Stimulated activated CD4-positive, alpha-beta T cell treated with anti-CD3 and anti-CD28 coated beads, Interleukin-4, amount 100 ng/mL, for 4 hours (primary cell): ENCODE measurements at regions not wholly inside any gene's neighbourhood (a gene's known extent, or its start where the extent isn't known, plus 50 kb on each side); places are given as distances from the start of the nearest gene placed in this dataset.

Experiments used
- DNase-seq, 2 experiments: peaks; one replicate each; pipeline ENCODE4 v3.0.0-alpha.2; 2020

- no peak for DNase-seq
These were observed 100.0 kb upstream of the PKDCC start for GRCh38 chr2:41947701-41948396.

GRCh38 chr2:41948397-41948763 lies 99.4 kb upstream of the PKDCC start:
- DNase-seq = no peak

GRCh38 chr2:41949091-41949882 lies 98.5 kb upstream of the PKDCC start:
- DNase-seq = no peak

- DNase-seq = no peak
These were observed 97.7 kb upstream of the PKDCC start for GRCh38 chr2:41949883-41950665.

GRCh38 chr2:41950666-41950960 lies 97.2 kb upstream of the PKDCC start:
- no peak for DNase-seq

- no peak for DNase-seq
These were observed 93.2 kb upstream of the PKDCC start for GRCh38 chr2:41954304-41955291.

GRCh38 chr2:41955316-41956043 lies 92.3 kb upstream of the PKDCC start:
- no peak for DNase-seq

GRCh38 chr2:41957431-41957830 lies 90.4 kb upstream of the PKDCC start:
- DNase-seq = no peak

- no peak for DNase-seq
These were observed 89.6 kb upstream of the PKDCC start for GRCh38 chr2:41958251-41958650.

- DNase-seq = no peak
These were observed 89.0 kb upstream of the PKDCC start for GRCh38 chr2:41958775-41959174.

GRCh38 chr2:41959760-41960159 lies 88.1 kb upstream of the PKDCC start:
- DNase-seq = no peak

- DNase-seq = no peak
These were observed 84.7 kb upstream of the PKDCC start for GRCh38 chr2:41962922-41963622.

- no peak for DNase-seq
These were observed 83.9 kb upstream of the PKDCC start for GRCh38 chr2:41963661-41964525.

- no peak for DNase-seq
These were observed 82.5 kb upstream of the PKDCC start for GRCh38 chr2:41965173-41965908.

- no peak for DNase-seq
These were observed 81.9 kb upstream of the PKDCC start for GRCh38 chr2:41965909-41966295.

- DNase-seq = no peak
These were observed 81.4 kb upstream of the PKDCC start for GRCh38 chr2:41966431-41966893.

- DNase-seq = no peak
These were observed 80.9 kb upstream of the PKDCC start for GRCh38 chr2:41966920-41967319.

- DNase-seq = no peak
These were observed 80.2 kb upstream of the PKDCC start for GRCh38 chr2:41967476-41968181.

- no peak for DNase-seq
These were observed 79.6 kb upstream of the PKDCC start for GRCh38 chr2:41968182-41968578.
